ENCODE measurements at regions not wholly inside any gene's neighbourhood (a gene's known extent, or its start where the extent isn't known, plus 50 kb on each side); places are given as distances from the start of the nearest gene placed in this dataset.

GRCh38 chr4:123827511-123827910 lies 430.9 kb downstream of the SPRY1 start:
- TF ChIP-seq CTCF (conservative IDR thresholded peaks at IDR 0.05) (no peak), ZFX (IDR thresholded peaks at IDR 0.05) (no peak)
